ENCODE measurements at regions not wholly inside any gene's neighbourhood (a gene's known extent, or its start where the extent isn't known, plus 50 kb on each side); places are given as distances from the start of the nearest gene placed in this dataset.
A peak's percentile ranks its signal among the peaks of the same experiment; 100 is the strongest.

DNA sequence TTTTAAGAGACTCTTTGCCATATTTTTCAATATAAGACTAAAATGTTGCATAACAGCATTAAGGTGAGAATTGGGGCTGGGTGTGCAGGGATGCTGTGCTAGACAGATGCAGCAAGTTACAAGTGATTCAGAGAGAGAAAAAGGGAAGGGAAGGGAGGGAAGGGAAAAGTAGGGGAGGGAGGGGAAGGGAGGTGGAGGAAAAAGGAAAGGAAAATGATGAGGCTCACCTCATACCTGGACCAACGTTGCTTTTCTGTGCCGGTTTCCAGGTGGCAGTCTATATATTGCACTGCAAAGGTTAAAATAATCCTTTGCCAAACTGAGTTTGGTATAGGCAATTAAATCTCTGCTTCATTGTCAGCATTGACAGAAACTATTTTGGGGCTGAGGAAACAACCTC, 155.4 kb upstream of the LAMA2 start:
- Histone ChIP-seq H3K9me3 (no peaks in the 10 kb centered on the region), H3K4me1 (no peaks in the 10 kb centered on the region), H3K4me3 (no peak overlapping the region), H3K36me3 (no peaks in the 10 kb centered on the region), H3K27me3 (replicated peaks in 1 of 7) (peaks cover 0 to 4% (median 0%) of the 10 kb centered on the region in 7 donors), H3K27ac (no peak overlapping the region)
- intact Hi-C loops (cut with DNase I; ENCODE audit: low total_unique reads), result loop anchor here (5.0 kb wide), 1 partner anchor 645 kb away; no protein-coding TSS in a partner anchor
- 72 to 85% (median 78%) methylated on average over 2 of the region's 2 CpGs for WGBS, 5 donors
- DNase-seq, result no peak
- TF ChIP-seq POLR2AphosphoS5 (IDR thresholded peaks at IDR 0.05) (no peak), POLR2A (IDR thresholded peaks at IDR 0.05) (no peak), CTCF (IDR thresholded peaks at IDR 0.05 in 8 of 11, conservative IDR thresholded peaks at IDR 0.05 in 3 of 11) (no peak)

- Histone ChIP-seq H3K27me3 (replicated peaks in 1 of 7) (peaks cover 0 to 4% (median 0%) of the 10 kb centered on the region in 7 donors), H3K4me1 (no peaks in the 10 kb centered on the region), H3K36me3 (no peaks in the 10 kb centered on the region), H3K9me3 (no peaks in the 10 kb centered on the region), H3K27ac (no peak overlapping the region), H3K4me3 (no peak overlapping the region)
- intact Hi-C loops (cut with DNase I; ENCODE audit: low total_unique reads), result loop anchor here (5.0 kb wide), 1 partner anchor 647 kb away; no protein-coding TSS in a partner anchor
- 21 to 27% (median 25%) methylated on average over 3 of the region's 3 CpGs for WGBS, 5 donors
- no peak for TF ChIP-seq POLR2AphosphoS5 (IDR thresholded peaks at IDR 0.05)
- TF ChIP-seq CTCF (IDR thresholded peaks at IDR 0.05 in 8 of 11, conservative IDR thresholded peaks at IDR 0.05 in 3 of 11), result peak in 8 of 11 experiments; percentile 19 to 55 (median 46)
- TF ChIP-seq POLR2A (IDR thresholded peaks at IDR 0.05), result no peak
- no peak for DNase-seq
Observed at GRCh38 chr6:128725271-128726233, 157.4 kb upstream of the LAMA2 start.

GRCh38 chr6:128724738-128725137, 158.2 kb upstream of the LAMA2 start:
- Histone ChIP-seq H3K27ac (no peak overlapping the region), H3K4me1 (no peaks in the 10 kb centered on the region), H3K4me3 (no peak overlapping the region), H3K27me3 (replicated peaks in 1 of 7) (peaks cover 0 to 4% (median 0%) of the 10 kb centered on the region in 7 donors), H3K9me3 (no peaks in the 10 kb centered on the region), H3K36me3 (no peaks in the 10 kb centered on the region)
- no peak for DNase-seq
- WGBS, 5 donors, result 70 to 79% (median 72%) methylated on average over 5 of the region's 5 CpGs
- intact Hi-C loops (cut with DNase I; ENCODE audit: low total_unique reads), result loop anchor here (5.0 kb wide), 1 partner anchor 648 kb away; no protein-coding TSS in a partner anchor
- TF ChIP-seq CTCF (IDR thresholded peaks at IDR 0.05 in 8 of 11, conservative IDR thresholded peaks at IDR 0.05 in 3 of 11), result no peak
- no peak for TF ChIP-seq POLR2A (IDR thresholded peaks at IDR 0.05)
- TF ChIP-seq POLR2AphosphoS5 (IDR thresholded peaks at IDR 0.05), result no peak

DNA sequence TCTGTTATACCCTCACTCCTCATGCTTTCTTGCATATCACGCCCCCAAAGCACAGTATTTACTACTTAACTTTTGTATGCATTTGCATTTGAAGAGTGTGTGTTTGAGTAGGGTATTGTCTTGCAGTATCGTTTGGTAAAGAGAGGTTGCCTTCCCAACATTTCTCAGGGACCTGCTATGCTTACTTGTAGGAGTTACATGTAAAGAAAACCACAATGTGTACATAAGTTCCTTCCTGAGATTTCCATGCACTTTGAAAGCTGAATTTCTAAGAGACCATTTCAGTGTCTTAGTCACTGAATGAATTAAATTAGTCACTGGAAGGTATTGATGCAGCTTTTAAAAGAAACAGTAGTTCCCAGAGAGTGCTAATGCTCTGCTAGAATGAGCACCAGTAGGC, 159.3 kb upstream of the LAMA2 start:
- TF ChIP-seq POLR2A (IDR thresholded peaks at IDR 0.05) (no peak), CTCF (IDR thresholded peaks at IDR 0.05 in 8 of 11, conservative IDR thresholded peaks at IDR 0.05 in 3 of 11) (no peak), POLR2AphosphoS5 (IDR thresholded peaks at IDR 0.05) (no peak)
- no peak for DNase-seq
- 42 to 55% (median 47%) methylated on average over 2 of the region's 2 CpGs for WGBS, 5 donors
- H3K27ac ChIP-seq, result no peak overlapping the region
- peaks cover 0 to 4% (median 0%) of the 10 kb centered on the region in 7 donors for H3K27me3 ChIP-seq (replicated peaks in 1 of 7)
- no peaks in the 10 kb centered on the region for H3K36me3 ChIP-seq
- H3K4me1 ChIP-seq, result no peaks in the 10 kb centered on the region
- H3K9me3 ChIP-seq, result no peaks in the 10 kb centered on the region
- intact Hi-C loops (cut with DNase I; ENCODE audit: low total_unique reads), result no loop called here
- H3K4me3 ChIP-seq, result no peak overlapping the region
